Testis (tissue), 2 donors: ENCODE measurements at regions not wholly inside any gene's neighbourhood (a gene's known extent, or its start where the extent isn't known, plus 50 kb on each side); places are given as distances from the start of the nearest gene placed in this dataset.

Experiments
- CTCF ChIP-seq, 3 experiments: fragments of 450-650 bp in 2 of 3; fragments of 200-600 bp in 1 of 3; sonication (generic) in 1 of 3; IDR thresholded peaks; one replicate each; pipeline ENCODE4 v1.5.1; 2016 to 2019; ENCODE audit warnings: antibody characterized with exemption in 3 of 3, mild to moderate bottlenecking in 2 of 3, moderate library complexity in 1 of 3
- POLR2A ChIP-seq: fragments of 450-650 bp; IDR thresholded peaks from one replicate; pipeline ENCODE4 v1.6.1; 2017; ENCODE audit warnings: antibody characterized with exemption, mild to moderate bottlenecking, moderate library complexity

GRCh38 chr5:54795777-54796176 lies 189.6 kb downstream of the ESM1 start:
- no peak for TF ChIP-seq CTCF (IDR thresholded peaks at IDR 0.05)
- no peak for TF ChIP-seq POLR2A
